HG03521 (cell line): ENCODE measurements at regions not wholly inside any gene's neighbourhood (a gene's known extent, or its start where the extent isn't known, plus 50 kb on each side); places are given as distances from the start of the nearest gene placed in this dataset.

Experiments
- ATAC-seq: cut with Tn5 transposase; IDR thresholded peaks from one replicate; pipeline ENCODE4 v1.9.1; 2021; ENCODE audit warnings: mild to moderate bottlenecking, moderate library complexity; ENCODE audit not compliant: unreplicated experiment

GRCh38 chr6:140576004-140576555 is 1201.6 kb upstream of the CITED2 start:
- no peak for ATAC-seq

- no peak for ATAC-seq
Observed at GRCh38 chr6:140572867-140573266, 1198.4 kb upstream of the CITED2 start.

- ATAC-seq: no peak
Observed at GRCh38 chr6:140572129-140572528, 1197.7 kb upstream of the CITED2 start.

- no peak for ATAC-seq
Observed at GRCh38 chr6:140571145-140571544, 1196.7 kb upstream of the CITED2 start.

- no peak for ATAC-seq
Observed at GRCh38 chr6:140567466-140567865, 1193.0 kb upstream of the CITED2 start.

GRCh38 chr6:140566781-140567277 is 1192.4 kb upstream of the CITED2 start:
- no peak for ATAC-seq

GRCh38 chr6:140563728-140564127 is 1189.3 kb upstream of the CITED2 start:
- no peak for ATAC-seq

- ATAC-seq: no peak
Observed at GRCh38 chr6:140561701-140562100, 1187.3 kb upstream of the CITED2 start.

- no peak for ATAC-seq
Observed at GRCh38 chr6:140560671-140561070, 1186.2 kb upstream of the CITED2 start.

- no peak for ATAC-seq
Observed at GRCh38 chr6:140559458-140559857, 1185.0 kb upstream of the CITED2 start.

GRCh38 chr6:140554421-140554820 is 1180.0 kb upstream of the CITED2 start:
- ATAC-seq: no peak

- no peak for ATAC-seq
Observed at GRCh38 chr6:140548366-140548765, 1173.9 kb upstream of the CITED2 start.

GRCh38 chr6:140546640-140547039 is 1172.2 kb upstream of the CITED2 start:
- ATAC-seq: no peak

- ATAC-seq: no peak
Observed at GRCh38 chr6:140544431-140544830, 1170.0 kb upstream of the CITED2 start.

GRCh38 chr6:140542863-140543262 is 1168.4 kb upstream of the CITED2 start:
- no peak for ATAC-seq

GRCh38 chr6:140541288-140541687 is 1166.8 kb upstream of the CITED2 start:
- ATAC-seq: no peak

- no peak for ATAC-seq
Observed at GRCh38 chr6:140540743-140541142, 1166.3 kb upstream of the CITED2 start.

GRCh38 chr6:140538926-140539325 is 1164.5 kb upstream of the CITED2 start:
- no peak for ATAC-seq

GRCh38 chr6:140537834-140538705 is 1163.6 kb upstream of the CITED2 start:
- no peak for ATAC-seq

GRCh38 chr6:140537211-140537610 is 1162.8 kb upstream of the CITED2 start:
- ATAC-seq: no peak

- ATAC-seq: no peak
Observed at GRCh38 chr6:140535511-140535910, 1161.1 kb upstream of the CITED2 start.

GRCh38 chr6:140533526-140533925 is 1159.1 kb upstream of the CITED2 start:
- no peak for ATAC-seq
